ENCODE measurements at regions not wholly inside any gene's neighbourhood (a gene's known extent, or its start where the extent isn't known, plus 50 kb on each side); places are given as distances from the start of the nearest gene placed in this dataset.

DNA sequence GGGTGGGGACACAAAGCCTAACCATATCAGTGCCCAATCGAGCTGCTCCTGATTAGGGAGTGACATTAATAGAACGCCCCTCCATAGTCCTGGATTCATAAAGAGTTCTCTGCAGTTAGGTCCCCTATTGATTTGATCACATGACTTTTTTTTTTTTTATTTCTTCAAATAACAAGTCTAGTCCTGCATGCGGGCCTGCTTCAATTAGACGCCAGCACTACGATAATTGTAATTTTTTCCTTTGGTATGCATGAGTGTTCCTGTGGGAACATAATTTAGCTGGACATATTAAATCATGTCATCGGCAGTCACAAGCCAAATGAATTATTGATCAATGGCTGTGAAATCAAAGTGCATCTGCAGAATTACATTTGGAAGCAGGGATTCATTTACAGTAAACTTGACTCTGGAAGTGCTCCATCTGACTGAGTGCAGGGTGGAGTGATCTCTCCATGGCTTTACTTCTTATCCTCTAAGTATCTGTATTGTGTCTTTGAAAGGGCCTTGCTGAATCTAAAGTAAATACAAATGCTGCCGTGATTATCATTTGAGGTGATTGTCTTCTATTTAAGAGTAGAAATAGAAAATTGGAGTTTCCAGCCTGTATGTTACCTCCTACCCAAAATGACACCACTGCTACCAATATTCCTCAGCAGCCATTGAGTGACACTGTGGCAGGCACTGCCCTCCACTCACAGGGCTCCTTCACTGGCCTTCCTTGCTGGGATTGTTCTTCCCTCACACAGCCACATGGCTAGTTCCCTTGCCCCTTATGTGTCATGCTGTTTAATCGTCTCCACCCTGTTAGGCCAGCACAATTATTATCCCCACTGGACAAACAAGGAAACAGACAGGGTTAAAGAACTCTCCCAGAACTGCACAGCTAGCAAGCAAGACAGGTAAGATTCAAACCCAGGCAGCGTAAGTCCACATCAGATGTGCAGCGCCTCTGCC is 337.4 kb upstream of the ID2 start:
- no peak overlapping the region for H3K4ac ChIP-seq (ENCODE audit: low read depth, low read length)

DNA sequence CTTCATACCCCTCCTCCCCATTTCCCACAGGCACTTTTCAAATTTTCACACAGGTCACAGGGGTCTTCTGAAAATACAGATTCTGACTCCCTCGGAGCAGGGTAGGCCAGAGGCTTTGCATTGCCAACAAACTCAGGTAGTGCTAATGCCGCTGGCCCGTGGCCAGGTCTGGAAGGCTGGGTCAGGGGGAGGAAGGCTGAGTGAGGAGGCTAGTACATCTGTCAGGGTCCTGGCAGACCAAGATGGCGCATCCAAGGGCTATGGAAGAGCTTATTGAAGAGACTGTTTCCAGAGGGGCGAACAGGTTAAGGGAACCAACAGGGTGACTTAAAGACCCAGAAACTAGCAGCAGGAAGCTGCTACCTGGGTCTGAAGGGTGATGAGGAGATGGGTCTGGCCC is 336.7 kb upstream of the ID2 start:
- Histone ChIP-seq H3K79me2 (ENCODE audit: control insufficient read depth, insufficient read depth, low read length, poor library complexity) (no peaks in the 10 kb centered on the region), H3K27me3 (ENCODE audit: insufficient read depth, low read length) (no peaks in the 10 kb centered on the region), H3K27ac (ENCODE audit: low read depth, low read length) (no peak overlapping the region), H3K9me3 (ENCODE audit: insufficient read depth, low read depth, low read length) (peaks cover 2% of the 10 kb centered on the region), H3K14ac (ENCODE audit: low read length) (no peak overlapping the region), H3K79me1 (ENCODE audit: low read length) (no peaks in the 10 kb centered on the region), H3K4ac (ENCODE audit: low read depth, low read length) (no peak overlapping the region), H3K36me3 (ENCODE audit: control insufficient read depth in 1 of 2, insufficient read depth in 2 of 2, low read length in 2 of 2) (no peaks in the 10 kb centered on the region), H4K91ac (ENCODE audit: low read depth, low read length) (no peak overlapping the region), H3K18ac (ENCODE audit: low read length) (no peak overlapping the region), H3K4me2 (ENCODE audit: low read length) (no peak overlapping the region), H2BK120ac (ENCODE audit: insufficient read depth, low read length, poor library complexity) (no peak overlapping the region), H3K9ac (ENCODE audit: low read length) (no peak overlapping the region), H2BK12ac (ENCODE audit: low read length) (no peak overlapping the region), H3K23ac (ENCODE audit: low read length) (no peak overlapping the region), H2AFZ (ENCODE audit: insufficient read depth, low read length, poor library complexity) (no peak overlapping the region), H3K4me1 (ENCODE audit: control insufficient read depth in 1 of 2, insufficient read depth in 2 of 2, low read length in 2 of 2) (no peaks in the 10 kb centered on the region), H3K4me3 (ENCODE audit: low read depth, low read length) (no peak overlapping the region), H2AK5ac (ENCODE audit: low read length) (no peak overlapping the region), H4K12ac (ENCODE audit: low read depth, low read length) (no peak overlapping the region), H4K8ac (ENCODE audit: low read depth, low read length) (no peak overlapping the region), H2BK5ac (ENCODE audit: low read depth, low read length, poor library complexity) (no peak overlapping the region)
- WGBS (ENCODE audit: extremely low coverage, insufficient coverage, insufficient read length): no CpG with 5 or more reads among the region's 5 CpGs
- DNase-seq: no peak

More for the DNA sequence above, 337.4 kb upstream of the ID2 start:
- Histone ChIP-seq H4K8ac (ENCODE audit: low read depth, low read length) (no peak overlapping the region), H3K4me3 (ENCODE audit: low read depth, low read length) (no peak overlapping the region), H3K9me3 (ENCODE audit: insufficient read depth, low read depth, low read length) (peaks cover 2% of the 10 kb centered on the region), H3K4me2 (ENCODE audit: low read length) (no peak overlapping the region), H3K14ac (ENCODE audit: low read length) (no peak overlapping the region), H4K91ac (ENCODE audit: low read depth, low read length) (no peak overlapping the region), H3K9ac (ENCODE audit: low read length) (no peak overlapping the region), H3K79me1 (ENCODE audit: low read length) (no peaks in the 10 kb centered on the region), H3K27me3 (ENCODE audit: insufficient read depth, low read length) (no peaks in the 10 kb centered on the region), H3K36me3 (ENCODE audit: control insufficient read depth in 1 of 2, insufficient read depth in 2 of 2, low read length in 2 of 2) (no peaks in the 10 kb centered on the region), H2BK12ac (ENCODE audit: low read length) (no peak overlapping the region), H2BK5ac (ENCODE audit: low read depth, low read length, poor library complexity) (no peak overlapping the region), H4K12ac (ENCODE audit: low read depth, low read length) (no peak overlapping the region), H3K18ac (ENCODE audit: low read length) (no peak overlapping the region), H3K27ac (ENCODE audit: low read depth, low read length) (no peak overlapping the region), H3K23ac (ENCODE audit: low read length) (no peak overlapping the region), H2AFZ (ENCODE audit: insufficient read depth, low read length, poor library complexity) (no peak overlapping the region), H2AK5ac (ENCODE audit: low read length) (no peak overlapping the region), H3K79me2 (ENCODE audit: control insufficient read depth, insufficient read depth, low read length, poor library complexity) (no peaks in the 10 kb centered on the region), H3K4me1 (ENCODE audit: control insufficient read depth in 1 of 2, insufficient read depth in 2 of 2, low read length in 2 of 2) (no peaks in the 10 kb centered on the region), H2BK120ac (ENCODE audit: insufficient read depth, low read length, poor library complexity) (no peak overlapping the region)
- no CpG with 5 or more reads among the region's 10 CpGs for WGBS (ENCODE audit: extremely low coverage, insufficient coverage, insufficient read length)
- no peak for DNase-seq

DNA sequence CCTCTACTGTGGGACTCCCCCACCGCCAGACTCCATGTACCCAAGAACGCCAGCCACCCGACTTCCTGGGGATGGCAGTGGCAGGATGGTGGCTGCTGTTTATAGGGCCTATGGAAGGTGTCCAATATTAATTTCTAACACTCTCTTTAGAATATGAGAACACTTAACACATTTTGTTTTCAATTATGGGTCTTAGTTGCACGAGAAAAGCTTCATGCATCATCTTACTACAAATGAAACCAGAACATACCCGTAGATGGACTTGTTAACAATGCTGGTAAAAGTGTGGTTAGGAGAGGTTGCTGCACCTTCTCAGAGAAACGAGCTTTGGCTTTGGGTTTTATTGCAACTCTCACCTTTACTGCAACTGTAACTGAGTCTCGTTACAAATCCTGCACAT is 335.6 kb upstream of the ID2 start:
- H3K18ac ChIP-seq (ENCODE audit: low read length): no peak overlapping the region
- no peak overlapping the region for H3K14ac ChIP-seq (ENCODE audit: low read length)
- no CpG with 5 or more reads among the region's 7 CpGs for WGBS (ENCODE audit: extremely low coverage, insufficient coverage, insufficient read length)
- no peak overlapping the region for H2BK12ac ChIP-seq (ENCODE audit: low read length)
- H4K12ac ChIP-seq (ENCODE audit: low read depth, low read length): no peak overlapping the region
- no peak overlapping the region for H3K9ac ChIP-seq (ENCODE audit: low read length)
- no peak overlapping the region for H4K91ac ChIP-seq (ENCODE audit: low read depth, low read length)
- H3K4me1 ChIP-seq (ENCODE audit: control insufficient read depth in 1 of 2, insufficient read depth in 2 of 2, low read length in 2 of 2): no peaks in the 10 kb centered on the region
- no peak overlapping the region for H2AK5ac ChIP-seq (ENCODE audit: low read length)
- no peak overlapping the region for H2AFZ ChIP-seq (ENCODE audit: insufficient read depth, low read length, poor library complexity)
- no peak overlapping the region for H3K4ac ChIP-seq (ENCODE audit: low read depth, low read length)
- H3K36me3 ChIP-seq (ENCODE audit: control insufficient read depth in 1 of 2, insufficient read depth in 2 of 2, low read length in 2 of 2): peaks cover 0 to 2% of the 10 kb centered on the region in 2 experiments
- no peak overlapping the region for H3K23ac ChIP-seq (ENCODE audit: low read length)
- H3K27ac ChIP-seq (ENCODE audit: low read depth, low read length): no peak overlapping the region
- no peaks in the 10 kb centered on the region for H3K79me1 ChIP-seq (ENCODE audit: low read length)
- H3K27me3 ChIP-seq (ENCODE audit: insufficient read depth, low read length): no peaks in the 10 kb centered on the region
- no peak overlapping the region for H3K4me3 ChIP-seq (ENCODE audit: low read depth, low read length)
- H3K79me2 ChIP-seq (ENCODE audit: control insufficient read depth, insufficient read depth, low read length, poor library complexity): no peaks in the 10 kb centered on the region
- no peak overlapping the region for H2BK5ac ChIP-seq (ENCODE audit: low read depth, low read length, poor library complexity)
- H2BK120ac ChIP-seq (ENCODE audit: insufficient read depth, low read length, poor library complexity): no peak overlapping the region
- no peak overlapping the region for H4K8ac ChIP-seq (ENCODE audit: low read depth, low read length)
- peaks cover 2% of the 10 kb centered on the region for H3K9me3 ChIP-seq (ENCODE audit: insufficient read depth, low read depth, low read length)
- DNase-seq: no peak
- no peak overlapping the region for H3K4me2 ChIP-seq (ENCODE audit: low read length)

DNA sequence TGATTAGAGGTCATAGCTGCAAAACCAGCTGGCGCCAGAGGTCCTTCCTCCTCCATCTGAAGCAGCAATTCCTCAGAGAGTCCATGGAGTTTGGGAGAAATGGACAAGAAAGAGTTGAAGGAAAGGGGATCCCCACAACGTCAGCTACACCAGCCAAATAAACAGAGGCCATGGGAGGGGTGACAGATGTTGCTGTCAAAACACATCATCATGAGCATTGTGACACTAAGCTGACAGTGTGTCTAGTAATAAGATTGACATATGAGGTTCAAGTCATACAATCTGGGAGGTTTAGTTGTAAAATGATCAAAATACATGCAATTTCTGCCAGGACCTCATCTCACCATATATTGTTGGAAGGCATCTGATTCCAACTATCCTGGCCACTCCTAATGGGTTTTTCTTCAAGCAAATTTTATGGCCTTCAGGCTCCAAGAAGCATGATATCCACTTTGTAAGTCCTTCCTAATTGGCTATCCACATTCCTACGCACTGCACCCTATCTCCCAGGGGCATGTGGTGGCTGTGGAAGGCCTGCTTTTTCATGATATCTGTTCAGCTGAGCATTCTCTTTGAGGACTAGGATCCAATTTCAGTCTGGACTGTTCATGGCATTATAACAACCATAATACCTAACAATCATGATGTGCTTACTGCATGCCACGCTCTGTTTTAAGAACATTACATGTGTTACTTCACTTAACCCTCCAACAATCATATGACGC is 335.0 kb upstream of the ID2 start:
- Histone ChIP-seq H4K8ac (ENCODE audit: low read depth, low read length) (no peak overlapping the region), H2BK5ac (ENCODE audit: low read depth, low read length, poor library complexity) (no peak overlapping the region), H3K27me3 (ENCODE audit: insufficient read depth, low read length) (no peaks in the 10 kb centered on the region), H4K12ac (ENCODE audit: low read depth, low read length) (no peak overlapping the region), H3K79me2 (ENCODE audit: control insufficient read depth, insufficient read depth, low read length, poor library complexity) (no peaks in the 10 kb centered on the region), H2BK120ac (ENCODE audit: insufficient read depth, low read length, poor library complexity) (no peak overlapping the region), H3K4me1 (ENCODE audit: control insufficient read depth in 1 of 2, insufficient read depth in 2 of 2, low read length in 2 of 2) (no peaks in the 10 kb centered on the region), H3K79me1 (ENCODE audit: low read length) (no peaks in the 10 kb centered on the region), H3K36me3 (ENCODE audit: control insufficient read depth in 1 of 2, insufficient read depth in 2 of 2, low read length in 2 of 2) (peaks cover 0 to 2% of the 10 kb centered on the region in 2 experiments), H4K91ac (ENCODE audit: low read depth, low read length) (no peak overlapping the region), H2AFZ (ENCODE audit: insufficient read depth, low read length, poor library complexity) (no peak overlapping the region), H3K18ac (ENCODE audit: low read length) (no peak overlapping the region), H3K9ac (ENCODE audit: low read length) (no peak overlapping the region), H3K23ac (ENCODE audit: low read length) (no peak overlapping the region), H2BK12ac (ENCODE audit: low read length) (no peak overlapping the region), H3K4me3 (ENCODE audit: low read depth, low read length) (no peak overlapping the region), H3K14ac (ENCODE audit: low read length) (no peak overlapping the region), H3K27ac (ENCODE audit: low read depth, low read length) (no peak overlapping the region), H3K9me3 (ENCODE audit: insufficient read depth, low read depth, low read length) (peaks cover 2% of the 10 kb centered on the region), H2AK5ac (ENCODE audit: low read length) (no peak overlapping the region), H3K4me2 (ENCODE audit: low read length) (no peak overlapping the region), H3K4ac (ENCODE audit: low read depth, low read length) (no peak overlapping the region)
- WGBS (ENCODE audit: extremely low coverage, insufficient coverage, insufficient read length): no CpG with 5 or more reads among the region's 5 CpGs
- DNase-seq: no peak

Measured in trophoblast cell (in vitro differentiated cells and primary cell).